ENCODE measurements at regions not wholly inside any gene's neighbourhood (a gene's known extent, or its start where the extent isn't known, plus 50 kb on each side); places are given as distances from the start of the nearest gene placed in this dataset.

DNA sequence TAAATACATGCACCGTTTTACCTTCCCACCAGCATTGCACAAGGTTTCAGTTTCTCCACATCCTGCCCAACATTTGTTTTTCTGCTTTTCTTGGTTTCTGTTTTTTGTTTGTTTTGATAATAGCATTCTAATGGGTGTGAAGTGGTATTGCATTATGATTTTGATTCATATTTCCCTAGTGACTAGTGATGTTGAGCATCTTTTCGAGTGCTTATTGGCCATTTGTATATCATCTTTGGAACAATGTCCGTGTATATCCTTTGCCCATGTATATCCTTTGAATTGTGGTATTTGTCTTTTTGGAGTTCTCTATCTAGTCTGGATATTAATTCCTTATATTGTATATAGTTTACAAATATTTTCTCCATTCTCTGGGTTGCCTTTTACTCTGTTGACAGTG is 2914.8 kb upstream of the OR11H1 start:
- TF ChIP-seq CTCF (IDR thresholded peaks at IDR 0.05; ENCODE audit: poor library complexity) = no peak
- no peak for TF ChIP-seq EZH2phosphoT487 (IDR thresholded peaks at IDR 0.05; ENCODE audit: low read depth, severe bottlenecking, unreplicated experiment)
- TF ChIP-seq EZH2 (IDR thresholded peaks at IDR 0.05; ENCODE audit: borderline replicate concordance) = no peak
